Stimulated activated memory B cell treated with anti-CD40 and anti-IgM and Interleukin-4, amounts not matched to agents 10 μg/mL and 1 μg/mL and 100 μg/mL, for 72 hours (primary cell): ENCODE measurements at regions not wholly inside any gene's neighbourhood (a gene's known extent, or its start where the extent isn't known, plus 50 kb on each side); places are given as distances from the start of the nearest gene placed in this dataset.

Experiments used
- ATAC-seq: fragments of 150-1000 bp; cut with Tn5 transposase; 2 replicates; pipeline ENCODE4 v1.10.0; 2021
- H3K27ac Mint-ChIP-seq: one replicate; pipeline ENCODE4 v1.8.0; 2022; ENCODE audit warnings: mild to moderate bottlenecking, mixed read lengths
- H3K27me3 Mint-ChIP-seq: one replicate; pipeline ENCODE4 v1.8.0; 2022; ENCODE audit warnings: mixed read lengths
- H3K36me3 Mint-ChIP-seq: one replicate; pipeline ENCODE4 v1.8.0; 2022; ENCODE audit warnings: mixed read lengths
- H3K4me1 Mint-ChIP-seq: one replicate; pipeline ENCODE4 v1.8.0; 2022; ENCODE audit warnings: mixed read lengths
- H3K4me3 Mint-ChIP-seq: one replicate; pipeline ENCODE4 v1.8.0; 2022; ENCODE audit warnings: mild to moderate bottlenecking, moderate library complexity, mixed read lengths
- H3K9me3 Mint-ChIP-seq: one replicate; pipeline ENCODE4 v1.8.0; 2022; ENCODE audit warnings: mixed read lengths

GRCh38 chr2:57552885-57553284, 493.7 kb upstream of the VRK2 start:
- peaks cover 6% of the 10 kb centered on the region for H3K4me1 Mint-ChIP-seq
- H3K27me3 Mint-ChIP-seq, result no peaks in the 10 kb centered on the region
- H3K4me3 Mint-ChIP-seq, result no peak overlapping the region
- no peak overlapping the region for H3K27ac Mint-ChIP-seq
- peaks cover 9% of the 10 kb centered on the region for H3K36me3 Mint-ChIP-seq
- peaks cover 11% of the 10 kb centered on the region for H3K9me3 Mint-ChIP-seq
- ATAC-seq, result no peak

DNA sequence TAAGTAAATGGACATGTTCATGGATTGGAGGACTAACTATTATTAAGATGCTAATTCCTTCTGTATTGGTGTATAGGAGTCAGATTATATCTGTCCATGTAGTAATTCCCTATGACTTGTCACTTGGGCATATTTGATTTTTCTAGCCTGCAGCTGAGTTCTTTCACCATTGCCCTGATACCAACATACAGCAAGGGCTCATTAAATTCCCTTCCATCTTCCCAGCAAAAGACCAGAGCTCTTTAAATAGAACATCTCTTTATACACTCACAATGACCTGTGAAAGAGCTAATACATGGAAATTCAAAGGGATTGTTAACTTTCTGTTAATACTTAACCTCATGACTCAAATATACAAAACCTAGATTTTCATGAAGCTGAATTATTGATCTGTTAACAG, 492.3 kb upstream of the VRK2 start:
- H3K36me3 Mint-ChIP-seq, result peaks cover 9% of the 10 kb centered on the region
- no peak for ATAC-seq
- no peaks in the 10 kb centered on the region for H3K27me3 Mint-ChIP-seq
- H3K4me3 Mint-ChIP-seq, result no peak overlapping the region
- peaks cover 11% of the 10 kb centered on the region for H3K9me3 Mint-ChIP-seq
- H3K27ac Mint-ChIP-seq, result no peak overlapping the region
- H3K4me1 Mint-ChIP-seq, result peaks cover 6% of the 10 kb centered on the region

GRCh38 chr2:57558312-57558711, 488.3 kb upstream of the VRK2 start:
- Mint-ChIP-seq H3K4me1 (no peaks in the 10 kb centered on the region), H3K4me3 (no peak overlapping the region), H3K27ac (no peak overlapping the region), H3K27me3 (no peaks in the 10 kb centered on the region), H3K36me3 (peaks cover 4% of the 10 kb centered on the region), H3K9me3 (peaks cover 4% of the 10 kb centered on the region)
- ATAC-seq, result no peak

DNA sequence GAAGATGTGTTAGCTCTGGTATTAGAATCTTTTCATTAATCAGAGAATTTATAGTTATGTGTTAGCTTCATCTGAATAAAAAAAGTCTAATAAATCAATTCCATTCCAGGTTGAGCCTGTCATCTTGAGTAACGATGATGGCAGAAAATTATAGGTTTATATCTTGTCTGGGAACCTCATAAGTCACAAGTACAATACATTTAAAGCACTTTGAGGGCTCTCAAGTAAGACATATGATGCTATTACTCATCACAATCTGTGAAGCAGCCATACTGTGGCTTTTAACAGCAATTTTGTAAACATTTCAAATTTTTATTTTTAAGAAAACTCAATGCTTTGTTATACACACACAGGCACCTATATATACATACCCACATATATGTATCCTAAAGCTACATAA, 484.1 kb upstream of the VRK2 start:
- no peak for ATAC-seq
- Mint-ChIP-seq H3K9me3 (no peaks in the 10 kb centered on the region), H3K27ac (no peak overlapping the region), H3K27me3 (no peaks in the 10 kb centered on the region), H3K36me3 (no peaks in the 10 kb centered on the region), H3K4me1 (no peaks in the 10 kb centered on the region), H3K4me3 (no peak overlapping the region)

DNA sequence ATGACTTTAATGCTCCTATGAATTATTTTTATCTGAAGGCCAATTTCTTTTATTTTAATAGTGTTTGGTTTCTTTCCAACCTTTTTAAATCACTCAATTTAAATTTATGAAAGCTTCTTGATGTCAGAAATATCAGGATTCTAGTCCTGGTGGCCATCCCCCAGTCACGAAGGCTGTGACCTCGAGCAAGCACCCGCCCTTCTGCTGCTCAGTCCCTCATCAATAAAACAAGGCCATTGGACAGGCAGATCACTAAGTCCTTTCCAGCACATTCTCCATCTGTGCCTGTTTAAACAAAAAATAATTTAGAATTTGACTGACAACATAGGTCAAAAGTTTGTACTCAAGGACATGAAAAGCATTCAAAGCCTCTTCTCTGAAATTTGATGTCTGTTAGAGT, 483.6 kb upstream of the VRK2 start:
- Mint-ChIP-seq H3K27me3 (no peaks in the 10 kb centered on the region), H3K36me3 (no peaks in the 10 kb centered on the region), H3K4me1 (no peaks in the 10 kb centered on the region), H3K4me3 (no peak overlapping the region), H3K27ac (no peak overlapping the region), H3K9me3 (no peaks in the 10 kb centered on the region)
- ATAC-seq, result no peak

DNA sequence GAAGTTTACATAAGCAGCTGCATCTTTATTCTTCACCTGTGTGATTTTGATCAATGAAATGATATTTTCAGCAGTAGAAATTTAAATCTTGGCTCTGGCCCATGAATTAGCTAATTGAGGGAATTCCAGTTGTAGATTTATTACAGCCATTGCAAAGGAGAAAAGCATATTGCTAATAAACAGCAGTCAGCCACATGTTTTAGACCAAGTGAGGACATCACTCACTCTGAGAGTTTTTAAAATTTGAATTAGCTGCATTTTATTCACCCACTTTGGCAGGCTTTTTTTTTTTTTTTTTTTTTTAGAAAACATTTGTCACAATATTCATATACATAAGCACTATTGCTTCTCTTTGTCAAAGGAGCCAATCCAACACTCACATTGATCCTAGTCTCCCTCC, 479.4 kb upstream of the VRK2 start:
- Mint-ChIP-seq H3K4me1 (peaks cover 8% of the 10 kb centered on the region), H3K36me3 (no peaks in the 10 kb centered on the region), H3K27me3 (no peaks in the 10 kb centered on the region), H3K27ac (no peak overlapping the region), H3K9me3 (no peaks in the 10 kb centered on the region), H3K4me3 (no peak overlapping the region)
- ATAC-seq, result no peak

- no peak for ATAC-seq
- H3K4me1 Mint-ChIP-seq, result peaks cover 8% of the 10 kb centered on the region
- no peak overlapping the region for H3K4me3 Mint-ChIP-seq
- H3K9me3 Mint-ChIP-seq, result no peaks in the 10 kb centered on the region
- no peaks in the 10 kb centered on the region for H3K27me3 Mint-ChIP-seq
- no peaks in the 10 kb centered on the region for H3K36me3 Mint-ChIP-seq
- no peak overlapping the region for H3K27ac Mint-ChIP-seq
Measured at GRCh38 chr2:57569396-57569795, 477.2 kb upstream of the VRK2 start.

DNA sequence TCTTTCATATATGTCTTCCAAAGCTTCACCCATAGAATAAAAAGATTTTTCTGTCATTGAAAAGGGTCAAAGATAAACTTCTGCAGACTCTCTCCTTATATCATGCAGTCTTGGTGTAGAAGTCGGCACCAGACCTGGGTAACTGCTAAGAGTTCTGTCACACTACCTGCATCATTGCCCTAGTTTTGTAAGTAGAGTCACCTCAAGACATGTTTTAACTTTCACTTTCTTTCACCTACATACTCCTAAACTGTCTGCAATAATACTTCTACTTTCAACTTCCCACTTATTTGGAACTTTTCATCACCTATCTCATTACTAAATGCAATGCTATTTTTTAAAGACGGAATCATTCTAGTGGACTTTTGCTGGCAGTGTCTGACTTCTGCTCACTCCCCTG, 475.6 kb upstream of the VRK2 start:
- no peaks in the 10 kb centered on the region for H3K9me3 Mint-ChIP-seq
- peaks cover 8% of the 10 kb centered on the region for H3K4me1 Mint-ChIP-seq
- H3K36me3 Mint-ChIP-seq, result no peaks in the 10 kb centered on the region
- H3K27me3 Mint-ChIP-seq, result no peaks in the 10 kb centered on the region
- H3K4me3 Mint-ChIP-seq, result no peak overlapping the region
- H3K27ac Mint-ChIP-seq, result peak overlapping the region; percentile 8
- ATAC-seq, result no peak

DNA sequence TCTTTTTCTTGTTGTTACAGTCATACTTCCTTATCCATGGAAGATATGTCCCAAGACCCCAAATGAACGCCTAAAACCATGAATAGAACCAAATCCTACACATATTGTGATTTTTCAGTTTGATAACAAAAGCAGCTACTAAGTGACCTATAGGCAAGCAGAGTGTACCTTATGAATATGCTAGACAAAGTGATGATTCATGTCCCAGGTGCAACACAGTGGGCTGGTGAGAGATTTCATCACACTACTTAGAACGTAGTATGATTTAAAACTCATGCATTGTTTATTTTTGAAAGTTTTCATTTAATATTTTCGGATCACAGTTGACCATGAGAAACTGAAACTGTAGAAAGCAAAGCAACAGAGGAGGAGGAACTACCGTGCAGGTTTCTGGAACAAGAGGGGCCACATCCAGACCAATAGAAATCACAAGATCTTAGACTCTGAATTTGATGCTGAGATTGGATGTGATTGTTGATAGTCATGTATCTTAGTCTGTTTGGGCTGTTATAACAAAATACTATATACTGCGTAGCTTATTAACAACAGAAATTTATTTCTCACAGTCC, 470.8 kb upstream of the VRK2 start:
- no peak overlapping the region for H3K27ac Mint-ChIP-seq
- no peaks in the 10 kb centered on the region for H3K9me3 Mint-ChIP-seq
- H3K36me3 Mint-ChIP-seq, result no peaks in the 10 kb centered on the region
- peaks cover 8% of the 10 kb centered on the region for H3K4me1 Mint-ChIP-seq
- H3K4me3 Mint-ChIP-seq, result no peak overlapping the region
- H3K27me3 Mint-ChIP-seq, result no peaks in the 10 kb centered on the region
- ATAC-seq, result no peak

- Mint-ChIP-seq H3K36me3 (no peaks in the 10 kb centered on the region), H3K27me3 (no peaks in the 10 kb centered on the region), H3K9me3 (no peaks in the 10 kb centered on the region), H3K4me3 (no peak overlapping the region), H3K4me1 (no peaks in the 10 kb centered on the region), H3K27ac (no peak overlapping the region)
- ATAC-seq, result no peak
Measured at GRCh38 chr2:57576983-57577382, 469.6 kb upstream of the VRK2 start.

- H3K27me3 Mint-ChIP-seq, result no peaks in the 10 kb centered on the region
- no peak for ATAC-seq
- no peak overlapping the region for H3K4me3 Mint-ChIP-seq
- no peak overlapping the region for H3K27ac Mint-ChIP-seq
- H3K9me3 Mint-ChIP-seq, result peaks cover 12% of the 10 kb centered on the region
- peaks cover 8% of the 10 kb centered on the region for H3K36me3 Mint-ChIP-seq
- peaks cover 4% of the 10 kb centered on the region for H3K4me1 Mint-ChIP-seq
Measured at GRCh38 chr2:57597940-57598339, 448.7 kb upstream of the VRK2 start.

DNA sequence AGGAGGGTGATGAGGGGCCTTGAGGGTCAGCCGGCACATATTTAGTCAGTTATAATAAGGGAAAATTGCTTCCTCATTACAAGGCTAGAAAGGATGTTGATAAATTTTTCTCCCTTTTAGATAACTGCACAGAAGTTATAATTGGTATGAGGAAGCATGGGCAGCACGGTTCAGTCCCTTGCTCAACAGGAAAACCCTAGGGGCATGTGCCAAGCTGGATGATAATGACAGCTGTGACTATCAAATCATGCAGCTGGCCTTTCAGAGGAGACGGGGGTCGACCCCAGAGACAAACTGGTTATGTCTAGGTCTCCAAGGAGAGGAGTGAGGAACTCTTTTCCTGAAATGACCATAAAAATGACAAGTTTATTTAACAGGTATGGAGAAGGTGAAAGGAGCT, 448.1 kb upstream of the VRK2 start:
- no peaks in the 10 kb centered on the region for H3K27me3 Mint-ChIP-seq
- no peak for ATAC-seq
- H3K27ac Mint-ChIP-seq, result no peak overlapping the region
- peaks cover 8% of the 10 kb centered on the region for H3K36me3 Mint-ChIP-seq
- peaks cover 12% of the 10 kb centered on the region for H3K9me3 Mint-ChIP-seq
- H3K4me3 Mint-ChIP-seq, result no peak overlapping the region
- H3K4me1 Mint-ChIP-seq, result peaks cover 4% of the 10 kb centered on the region

DNA sequence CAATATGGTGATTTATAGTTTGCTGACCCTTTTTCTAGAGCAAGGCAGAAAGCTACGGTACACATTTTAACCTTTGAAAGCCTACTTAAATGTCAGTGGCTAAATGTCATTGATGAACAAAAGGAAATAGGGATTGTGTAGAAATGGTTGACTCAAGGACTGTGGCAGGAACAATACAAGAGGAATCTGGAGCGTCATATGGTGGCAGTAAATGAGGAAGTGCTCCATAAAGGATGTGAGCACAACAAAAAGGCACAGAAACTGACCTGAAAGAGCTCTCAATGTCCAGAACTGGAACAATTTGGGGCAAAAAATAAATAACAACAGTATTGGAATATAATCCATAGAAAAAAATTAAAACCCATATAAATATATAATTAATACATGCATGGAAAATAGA, 443.9 kb upstream of the VRK2 start:
- ATAC-seq, result peak; percentile 47
- peaks cover 3% of the 10 kb centered on the region for H3K9me3 Mint-ChIP-seq
- no peaks in the 10 kb centered on the region for H3K36me3 Mint-ChIP-seq
- no peak overlapping the region for H3K27ac Mint-ChIP-seq
- H3K27me3 Mint-ChIP-seq, result no peaks in the 10 kb centered on the region
- H3K4me1 Mint-ChIP-seq, result peaks cover 4% of the 10 kb centered on the region
- H3K4me3 Mint-ChIP-seq, result no peak overlapping the region

DNA sequence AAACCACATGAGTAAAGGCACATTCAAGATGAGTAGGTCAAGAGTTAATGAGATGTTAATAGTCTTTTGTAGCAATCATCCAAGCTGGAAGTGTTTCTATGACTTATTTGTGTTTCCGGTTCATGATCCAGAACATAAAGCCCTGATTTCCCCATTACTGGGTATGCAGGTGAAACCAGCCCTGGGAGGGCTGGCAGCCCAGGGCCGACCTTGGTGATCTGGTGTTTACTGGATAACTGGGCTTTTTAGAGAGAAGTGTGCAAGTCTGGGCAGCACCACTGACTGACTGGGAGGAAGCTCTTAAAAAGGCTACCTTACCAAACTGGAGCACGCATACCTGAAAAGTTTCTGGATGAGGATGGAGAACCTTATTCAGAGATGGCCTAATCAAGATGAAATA, 431.6 kb upstream of the VRK2 start:
- Mint-ChIP-seq H3K4me1 (peaks cover 9% of the 10 kb centered on the region), H3K36me3 (no peaks in the 10 kb centered on the region), H3K9me3 (peaks cover 3% of the 10 kb centered on the region), H3K27me3 (no peaks in the 10 kb centered on the region), H3K4me3 (no peak overlapping the region), H3K27ac (no peak overlapping the region)
- no peak for ATAC-seq

DNA sequence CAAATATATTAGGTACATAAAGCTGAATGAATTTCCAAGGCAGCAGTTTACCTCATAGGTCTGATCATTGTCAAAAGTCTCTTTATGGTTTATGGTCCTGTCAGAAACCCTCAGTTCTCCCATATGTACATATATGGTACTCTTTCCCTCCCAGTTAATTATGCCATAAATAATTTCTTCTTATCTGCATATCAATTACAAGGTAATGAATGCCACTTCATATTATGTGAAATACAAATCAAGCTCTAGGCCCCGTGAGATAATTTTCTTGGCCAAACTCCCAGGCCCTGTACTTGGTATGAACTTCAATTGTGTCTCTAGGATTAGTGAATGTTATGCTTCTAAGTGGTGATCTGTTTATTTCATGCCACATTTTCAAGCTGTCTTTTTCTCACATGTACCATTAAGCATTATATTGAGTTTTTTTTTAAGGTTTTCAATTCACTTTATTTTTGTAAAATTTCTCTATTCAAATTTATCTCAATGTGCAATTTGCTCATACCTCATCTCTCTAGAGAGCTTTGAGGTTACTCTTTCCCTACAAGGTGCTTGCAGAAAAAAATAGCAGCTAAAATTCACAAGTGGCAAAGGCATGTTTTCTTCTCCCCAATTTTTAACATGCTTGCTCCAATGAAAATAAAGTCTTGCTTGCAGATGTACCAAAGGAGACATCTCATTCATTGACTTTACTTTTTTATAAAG, 430.6 kb upstream of the VRK2 start:
- Mint-ChIP-seq H3K4me3 (no peak overlapping the region), H3K4me1 (peaks cover 9% of the 10 kb centered on the region), H3K27ac (no peak overlapping the region), H3K36me3 (no peaks in the 10 kb centered on the region), H3K27me3 (no peaks in the 10 kb centered on the region), H3K9me3 (no peaks in the 10 kb centered on the region)
- no peak for ATAC-seq

GRCh38 chr2:57617318-57617717, 429.3 kb upstream of the VRK2 start:
- H3K27me3 Mint-ChIP-seq, result no peaks in the 10 kb centered on the region
- H3K36me3 Mint-ChIP-seq, result no peaks in the 10 kb centered on the region
- no peak for ATAC-seq
- no peaks in the 10 kb centered on the region for H3K9me3 Mint-ChIP-seq
- no peak overlapping the region for H3K4me3 Mint-ChIP-seq
- H3K27ac Mint-ChIP-seq, result no peak overlapping the region
- H3K4me1 Mint-ChIP-seq, result peaks cover 9% of the 10 kb centered on the region
